ENCODE measurements at regions not wholly inside any gene's neighbourhood (a gene's known extent, or its start where the extent isn't known, plus 50 kb on each side); places are given as distances from the start of the nearest gene placed in this dataset.

- ChIA-PET CTCF (no interaction called here), POLR2A (no interaction called here)
- TF ChIP-seq CTCF (IDR thresholded peaks at IDR 0.05; ENCODE audit: control extremely low read depth, extremely low read depth, low read depth, missing control alignments) = no peak
- DNase-seq (ENCODE audit: extremely low spot score) = no peak
These were observed 51.9 kb upstream of the CFAP46 start for GRCh38 chr10:132994185-132994796.

GRCh38 chr10:132993271-132994184 is 51.2 kb upstream of the CFAP46 start:
- no peak for TF ChIP-seq CTCF (IDR thresholded peaks at IDR 0.05; ENCODE audit: control extremely low read depth, extremely low read depth, low read depth, missing control alignments)
- ChIA-PET POLR2A (no interaction called here), CTCF (no interaction called here)
- DNase-seq (ENCODE audit: extremely low spot score) = no peak

- CTCF ChIA-PET = no interaction called here
- POLR2A ChIA-PET = no interaction called here
- no peak for DNase-seq (ENCODE audit: extremely low spot score)
- no peak for TF ChIP-seq CTCF (IDR thresholded peaks at IDR 0.05; ENCODE audit: control extremely low read depth, extremely low read depth, low read depth, missing control alignments)
These were observed 50.3 kb upstream of the CFAP46 start for GRCh38 chr10:132992433-132993215.

All from GM10248 (cell line).